HepG2 (cell line): ENCODE measurements at regions not wholly inside any gene's neighbourhood (a gene's known extent, or its start where the extent isn't known, plus 50 kb on each side); places are given as distances from the start of the nearest gene placed in this dataset.

Experiments used
- ATAC-seq: fragments of 200-7000 bp; cut with Tn5 transposase; 3 replicates; pipeline ENCODE4 v1.9.1; 2020; ENCODE audit warnings: mild to moderate bottlenecking, moderate library complexity
- BruUV-seq: library from RNA; stranded (reverse); fragments of 400-500 nt; replicated peaks from 2 replicates; lab custom pipeline; 2021; lab: Mats Ljungman, UMichigan
- CTCF ChIA-PET: fragments of 300-600 bp; formaldehyde crosslinking; extraction: SDS; loops from one replicate; lab custom pipeline; 2021; ENCODE audit warnings: low total read pairs, inconsistent platforms, low intra/inter-chr PET ratio; lab: Yijun Ruan, JAX
- POLR2A ChIA-PET: fragments of 350-600 bp; sonication (Branson Sonifier 250); formaldehyde crosslinking; loops from one replicate; lab custom pipeline; 2020; ENCODE audit warnings: antibody characterized with exemption, inconsistent platforms; lab: Yijun Ruan, JAX
- DNase-seq: peaks from one replicate; pipeline ENCODE4 v3.0.0-alpha.2; 2015; ENCODE audit warnings: low spot score
- FAIRE-seq: peaks from 3 replicates; lab custom pipeline; 2011; peaks lifted over from hg19 to GRCh38; lab: Jason Lieb, UNC
- H2AFZ ChIP-seq: one replicate; pipeline ENCODE4 v1.6.1; 2011; ENCODE audit warnings: low read length, inconsistent platforms
- H3K27ac ChIP-seq: fragments of 300-600 bp; 3 replicates; pipeline ENCODE4 v1.8.0; 2011; ENCODE audit warnings: mixed run types, mild to moderate bottlenecking, mixed read lengths, low read length, inconsistent platforms; ENCODE audit not compliant: insufficient read depth; ENCODE audit errors: extremely low read length
- H3K27me3 ChIP-seq, 2 experiments: fragments of 200-600 bp in 1 of 2; 2 replicates in 1 of 2; 3 replicates in 1 of 2; pipeline versions ENCODE4 v1.6.0 to v1.8.0; 2011; ENCODE audit warnings: low read length in 2 of 2, mild to moderate bottlenecking in 2 of 2, moderate library complexity in 2 of 2, inconsistent platforms in 1 of 2; ENCODE audit not compliant: insufficient read depth in 2 of 2, control insufficient read depth in 1 of 2
- H3K36me3 ChIP-seq, 2 experiments: fragments of 200-600 bp in 1 of 2; replicated peaks in 1 of 2; 2 replicates in 1 of 2; 3 replicates in 1 of 2; pipeline versions ENCODE4 v1.5.1 to v1.8.0; 2011; ENCODE audit warnings: low read length in 2 of 2, inconsistent platforms in 1 of 2; ENCODE audit not compliant: insufficient read depth in 2 of 2, control insufficient read depth in 1 of 2
- H3K4me1 ChIP-seq: 2 replicates; pipeline ENCODE4 v1.5.1; 2012; ENCODE audit warnings: low read length, inconsistent platforms; ENCODE audit not compliant: insufficient read depth
- H3K4me2 ChIP-seq: 2 replicates; pipeline ENCODE4 v1.6.0; 2011; ENCODE audit warnings: low read depth, low read length, inconsistent platforms
- H3K4me3 ChIP-seq, 3 experiments: fragments of 200-600 bp in 1 of 3; sonication (generic), shearing (Covaris generic) in 1 of 3; replicated peaks in 1 of 3; 2 replicates each; pipeline ENCODE4 v1.5.1; 2011 to 2016; ENCODE audit warnings: low read length in 3 of 3, inconsistent platforms in 2 of 3, low read depth in 2 of 3, mild to moderate bottlenecking in 2 of 3, control low read depth in 1 of 3, mixed read lengths in 1 of 3; ENCODE audit not compliant: insufficient read depth in 1 of 3
- H3K79me2 ChIP-seq: one replicate; pipeline ENCODE4 v1.6.1; 2011; ENCODE audit warnings: low read length, inconsistent platforms; ENCODE audit not compliant: insufficient read depth
- H3K9ac ChIP-seq: 2 replicates; pipeline ENCODE4 v1.6.0; 2011; ENCODE audit warnings: mild to moderate bottlenecking, low read depth, low read length, inconsistent platforms; ENCODE audit not compliant: insufficient read depth
- H3K9me3 ChIP-seq: 2 replicates; pipeline ENCODE4 v1.5.1; 2012; ENCODE audit warnings: mild to moderate bottlenecking, low read length
- H4K20me1 ChIP-seq: 2 replicates; pipeline ENCODE4 v1.6.0; 2011; ENCODE audit warnings: inconsistent platforms, mild to moderate bottlenecking, low read length, moderate library complexity; ENCODE audit not compliant: insufficient read depth
- E2F1 ChIP-seq: sonication (generic); formaldehyde crosslinking; IDR thresholded peaks from 2 replicates; pipeline ENCODE4 v1.5.0; 2020; ENCODE audit warnings: missing genetic modification reagents
- MAFF ChIP-seq: IDR thresholded peaks from 2 replicates; pipeline ENCODE4 v1.6.1; 2011; ENCODE audit warnings: low read depth, low read length, improper control_type of control experiment
- MAFK ChIP-seq, 2 experiments: IDR thresholded peaks in 1 of 2; conservative IDR thresholded peaks in 1 of 2; 2 replicates each; pipeline ENCODE4 v1.6.1; 2011; ENCODE audit warnings: improper control_type of control experiment in 2 of 2, low read length in 2 of 2
- WGBS: methylation state at CpG from one replicate; pipeline ENCODE4 v1.1.6; 2017; ENCODE audit warnings: low lambda C conversion rate; 5-methylcytosine and 5-hydroxymethylcytosine counted together
- in situ Hi-C: cut with HindIII; loops from 2 replicates; pipeline ENCODE4 v1.10.0; 2017; ENCODE audit warnings: low pct_unique_long_range_greater_than_20kb; ENCODE audit not compliant: extremely low pct_ligation_motif_present
- intact Hi-C: fragments of 100-400 bp; cut with micrococcal nuclease; formaldehyde crosslinking; loops from one replicate; pipeline ENCODE4 v1.10.0; 2022; ENCODE audit not compliant: unreplicated experiment
- TF ChIP-seq, protein P1 (sequence below): sonication (generic); formaldehyde crosslinking; IDR thresholded peaks from 2 replicates; pipeline ENCODE4 v1.4.0; 2020; ENCODE audit warnings: missing genetic modification reagents
- TF ChIP-seq, protein P2 (sequence below): sonication (generic); formaldehyde crosslinking; conservative IDR thresholded peaks from 2 replicates; pipeline ENCODE4 v1.4.0; 2020; ENCODE audit warnings: missing genetic modification reagents

- Histone ChIP-seq H3K4me1 (no peaks in the 10 kb centered on the region), H3K27ac (no peak overlapping the region)
- TF ChIP-seq, protein P1, sequence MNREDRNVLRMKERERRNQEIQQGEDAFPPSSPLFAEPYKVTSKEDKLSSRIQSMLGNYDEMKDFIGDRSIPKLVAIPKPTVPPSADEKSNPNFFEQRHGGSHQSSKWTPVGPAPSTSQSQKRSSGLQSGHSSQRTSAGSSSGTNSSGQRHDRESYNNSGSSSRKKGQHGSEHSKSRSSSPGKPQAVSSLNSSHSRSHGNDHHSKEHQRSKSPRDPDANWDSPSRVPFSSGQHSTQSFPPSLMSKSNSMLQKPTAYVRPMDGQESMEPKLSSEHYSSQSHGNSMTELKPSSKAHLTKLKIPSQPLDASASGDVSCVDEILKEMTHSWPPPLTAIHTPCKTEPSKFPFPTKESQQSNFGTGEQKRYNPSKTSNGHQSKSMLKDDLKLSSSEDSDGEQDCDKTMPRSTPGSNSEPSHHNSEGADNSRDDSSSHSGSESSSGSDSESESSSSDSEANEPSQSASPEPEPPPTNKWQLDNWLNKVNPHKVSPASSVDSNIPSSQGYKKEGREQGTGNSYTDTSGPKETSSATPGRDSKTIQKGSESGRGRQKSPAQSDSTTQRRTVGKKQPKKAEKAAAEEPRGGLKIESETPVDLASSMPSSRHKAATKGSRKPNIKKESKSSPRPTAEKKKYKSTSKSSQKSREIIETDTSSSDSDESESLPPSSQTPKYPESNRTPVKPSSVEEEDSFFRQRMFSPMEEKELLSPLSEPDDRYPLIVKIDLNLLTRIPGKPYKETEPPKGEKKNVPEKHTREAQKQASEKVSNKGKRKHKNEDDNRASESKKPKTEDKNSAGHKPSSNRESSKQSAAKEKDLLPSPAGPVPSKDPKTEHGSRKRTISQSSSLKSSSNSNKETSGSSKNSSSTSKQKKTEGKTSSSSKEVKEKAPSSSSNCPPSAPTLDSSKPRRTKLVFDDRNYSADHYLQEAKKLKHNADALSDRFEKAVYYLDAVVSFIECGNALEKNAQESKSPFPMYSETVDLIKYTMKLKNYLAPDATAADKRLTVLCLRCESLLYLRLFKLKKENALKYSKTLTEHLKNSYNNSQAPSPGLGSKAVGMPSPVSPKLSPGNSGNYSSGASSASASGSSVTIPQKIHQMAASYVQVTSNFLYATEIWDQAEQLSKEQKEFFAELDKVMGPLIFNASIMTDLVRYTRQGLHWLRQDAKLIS (CRISPR knock-in tag): no peak
- TF ChIP-seq E2F1 (CRISPR knock-in tag): no peak
- TF ChIP-seq, all 625 proteins: peak for 0
- Histone ChIP-seq H3K4me2 (no peak overlapping the region), H3K79me2 (no peaks in the 10 kb centered on the region), H3K9me3 (no peaks in the 10 kb centered on the region), H2AFZ (no peak overlapping the region), H3K27me3 (no peaks in the 10 kb centered on the region), H4K20me1 (no peaks in the 10 kb centered on the region), H3K9ac (no peak overlapping the region), H3K4me3 (no peak overlapping the region), H3K36me3 (no peaks in the 10 kb centered on the region)
- no TSS peak for BruUV-seq
- ChIA-PET CTCF (no interaction called here), POLR2A (no interaction called here)
- ATAC-seq (no peak), FAIRE-seq (no peak), DNase-seq (no peak)
- intact Hi-C loops: no loop called here
- WGBS: 0% methylated on average over 3 of the region's 3 CpGs
- in situ Hi-C loops: no loop called here
Measured at GRCh38 chr13:36559375-36559774, 114.4 kb upstream of the SERTM1 start.

DNA sequence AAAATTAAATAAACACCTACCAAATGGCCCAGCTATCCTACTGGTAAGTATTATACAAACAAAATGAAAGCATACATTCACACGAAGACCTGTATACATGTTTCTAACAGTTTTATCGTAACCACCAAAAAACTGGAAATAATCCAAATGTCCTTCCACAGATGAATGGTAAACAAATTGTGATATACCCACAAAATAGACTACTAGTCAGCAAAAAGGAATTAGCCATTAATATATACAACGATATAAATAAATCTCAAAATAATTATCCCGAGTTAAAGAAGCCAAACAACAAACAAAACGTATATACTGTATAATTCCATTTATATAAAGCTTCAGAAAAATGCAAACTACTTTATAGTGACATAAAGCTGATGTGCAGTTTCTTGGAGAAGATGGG is 106.3 kb upstream of the SERTM1 start:
- DNase-seq (no peak), FAIRE-seq (no peak), ATAC-seq (no peak)
- no TSS peak for BruUV-seq
- no peak overlapping the region for H3K9ac ChIP-seq
- TF ChIP-seq, protein P2, sequence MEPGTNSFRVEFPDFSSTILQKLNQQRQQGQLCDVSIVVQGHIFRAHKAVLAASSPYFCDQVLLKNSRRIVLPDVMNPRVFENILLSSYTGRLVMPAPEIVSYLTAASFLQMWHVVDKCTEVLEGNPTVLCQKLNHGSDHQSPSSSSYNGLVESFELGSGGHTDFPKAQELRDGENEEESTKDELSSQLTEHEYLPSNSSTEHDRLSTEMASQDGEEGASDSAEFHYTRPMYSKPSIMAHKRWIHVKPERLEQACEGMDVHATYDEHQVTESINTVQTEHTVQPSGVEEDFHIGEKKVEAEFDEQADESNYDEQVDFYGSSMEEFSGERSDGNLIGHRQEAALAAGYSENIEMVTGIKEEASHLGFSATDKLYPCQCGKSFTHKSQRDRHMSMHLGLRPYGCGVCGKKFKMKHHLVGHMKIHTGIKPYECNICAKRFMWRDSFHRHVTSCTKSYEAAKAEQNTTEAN: no peak
- TF ChIP-seq MAFF (peak; percentile 68), MAFK (conservative IDR thresholded peaks at IDR 0.05 in 1 of 2, IDR thresholded peaks at IDR 0.05 in 1 of 2; ENCODE audit: low read length in 2 of 2) (peak in 1 of 2 experiments; percentile 83; a peak in 3 of 4 replicates)
- intact Hi-C loops (no loop called here), in situ Hi-C loops (no loop called here)
- no peak overlapping the region for H2AFZ ChIP-seq
- no peaks in the 10 kb centered on the region for H3K36me3 ChIP-seq
- WGBS: 37% methylated on average over 5 of the region's 5 CpGs
- H3K4me1 ChIP-seq: no peaks in the 10 kb centered on the region
- no peaks in the 10 kb centered on the region for H3K9me3 ChIP-seq
- H4K20me1 ChIP-seq: no peaks in the 10 kb centered on the region
- H3K4me3 ChIP-seq: no peak overlapping the region
- no peaks in the 10 kb centered on the region for H3K79me2 ChIP-seq
- ChIA-PET POLR2A (no interaction called here), CTCF (no interaction called here)
- no peaks in the 10 kb centered on the region for H3K27me3 ChIP-seq
- H3K27ac ChIP-seq: no peak overlapping the region
- H3K4me2 ChIP-seq: no peak overlapping the region
